Stimulated activated CD4-positive, alpha-beta T cell treated with anti-CD3 and anti-CD28 coated beads, TNF-alpha, amount 100 ng/mL, for 48 hours (primary cell): ENCODE measurements at regions not wholly inside any gene's neighbourhood (a gene's known extent, or its start where the extent isn't known, plus 50 kb on each side); places are given as distances from the start of the nearest gene placed in this dataset.
"Not testable (repeated sequence)": the region's sequence is repeated elsewhere in the genome, so short reads cannot be mapped to it uniquely, and the experiment has no call there.

Experiments
- DNase-seq, 3 donors: peaks; one replicate each; pipeline ENCODE4 v3.0.0-alpha.2; 2020; ENCODE audit warnings: low read depth in 3 of 3

GRCh38 chr4:31016322-31017061 is 296.3 kb downstream of the PCDH7 start:
- DNase-seq = no peak

GRCh38 chr4:31020363-31020762 is 300.2 kb downstream of the PCDH7 start:
- no peak for DNase-seq

- DNase-seq = no peak
Observed at GRCh38 chr4:31021008-31021407, 300.8 kb downstream of the PCDH7 start.

DNA sequence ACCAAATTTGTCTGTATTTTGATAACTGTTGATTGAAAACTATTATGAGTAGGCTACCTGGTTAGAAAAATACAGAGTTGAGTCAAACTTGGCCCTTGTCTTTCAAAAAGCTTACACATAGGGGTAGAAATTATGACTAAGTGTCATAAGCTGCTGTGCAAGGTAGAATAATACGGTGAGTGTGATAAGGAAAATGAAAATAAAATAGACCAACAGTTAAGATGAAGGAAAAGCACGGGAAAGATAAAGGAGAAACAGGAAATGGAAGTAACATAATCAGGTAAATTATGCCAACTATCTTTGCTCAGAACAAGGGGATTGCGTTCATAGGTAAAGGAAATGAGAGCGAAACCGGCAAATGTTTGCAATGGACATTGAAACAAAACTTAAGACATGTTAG is 302.5 kb downstream of the PCDH7 start:
- DNase-seq = no peak

DNA sequence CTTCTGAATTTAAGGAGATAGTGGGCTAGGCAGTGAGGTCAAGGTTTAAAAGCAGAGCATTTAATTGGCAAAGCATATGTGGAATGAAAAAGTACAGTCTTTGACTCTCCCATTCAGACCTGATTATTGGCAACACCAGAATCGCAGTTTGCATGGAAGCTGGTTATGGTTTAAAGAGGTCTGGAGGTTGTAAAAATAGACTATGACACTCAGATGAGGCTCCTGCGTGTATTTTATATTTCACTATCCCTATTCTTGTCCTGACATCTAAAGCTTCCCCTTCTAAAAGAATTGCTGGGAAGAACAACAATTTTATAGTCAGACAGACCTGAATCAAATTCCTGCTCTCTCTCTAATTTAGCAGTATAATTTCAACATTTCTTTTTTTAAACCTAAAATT is 302.9 kb downstream of the PCDH7 start:
- no peak for DNase-seq

GRCh38 chr4:31023742-31024141 is 303.6 kb downstream of the PCDH7 start:
- no peak for DNase-seq

DNA sequence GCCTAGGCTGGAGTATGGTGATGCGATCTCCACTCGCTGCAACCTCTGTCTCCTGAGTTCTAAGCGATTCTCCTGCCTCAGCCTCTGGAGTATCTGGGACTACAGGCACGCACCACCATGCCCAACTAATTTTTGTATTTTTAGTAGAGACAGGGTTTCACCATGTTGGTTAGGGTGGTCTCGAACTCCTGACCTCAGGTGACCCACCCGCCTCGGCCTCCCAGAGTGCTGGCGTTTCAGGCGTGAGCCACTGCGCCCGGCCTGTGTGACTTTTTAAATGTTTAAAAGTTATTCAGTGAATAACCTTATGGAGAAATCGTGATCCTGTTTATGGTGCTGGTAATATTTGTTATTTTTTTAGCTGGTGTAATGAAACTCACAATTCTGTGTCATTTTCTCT is 304.6 kb downstream of the PCDH7 start:
- not testable (repeated sequence) for DNase-seq

DNA sequence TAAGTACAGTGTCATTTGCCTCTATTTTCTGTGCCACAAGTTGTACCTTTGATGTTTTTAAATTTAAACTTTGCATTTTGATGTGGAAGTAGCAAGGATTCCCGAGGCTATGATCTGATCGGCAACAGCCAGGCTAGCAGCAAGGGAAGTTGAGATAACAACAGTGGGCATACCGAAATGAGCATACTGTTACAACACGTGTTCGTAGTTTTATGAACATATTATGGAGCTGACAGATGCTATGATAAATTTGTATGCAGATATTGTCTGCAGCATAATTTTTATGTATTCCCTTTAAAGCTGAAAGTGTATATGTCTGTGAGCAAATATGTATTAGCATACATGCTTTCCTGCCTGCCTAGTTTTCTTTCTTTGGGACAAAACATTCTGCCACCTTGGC is 306.1 kb downstream of the PCDH7 start:
- DNase-seq = no peak

DNA sequence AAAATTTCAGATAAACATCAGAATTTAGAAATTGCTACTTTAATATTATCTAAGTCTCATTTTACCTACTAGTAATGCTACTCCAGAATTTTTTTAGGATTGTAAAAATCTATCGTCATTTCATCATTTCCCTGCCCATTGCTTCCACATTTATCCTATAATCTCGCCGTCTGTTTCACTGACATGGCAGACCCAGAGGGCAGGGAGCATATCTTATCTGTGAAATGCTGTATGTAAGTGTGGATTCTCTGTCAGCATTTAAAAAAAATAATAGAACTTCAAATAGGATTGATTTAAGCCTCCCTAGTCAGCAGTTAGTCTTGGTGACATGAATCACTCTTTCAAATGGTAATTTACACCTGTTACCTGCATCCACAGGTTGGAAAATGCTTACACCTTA is 314.4 kb downstream of the PCDH7 start:
- no peak for DNase-seq

- DNase-seq = no peak
Observed at GRCh38 chr4:31035761-31036160, 315.6 kb downstream of the PCDH7 start.

DNA sequence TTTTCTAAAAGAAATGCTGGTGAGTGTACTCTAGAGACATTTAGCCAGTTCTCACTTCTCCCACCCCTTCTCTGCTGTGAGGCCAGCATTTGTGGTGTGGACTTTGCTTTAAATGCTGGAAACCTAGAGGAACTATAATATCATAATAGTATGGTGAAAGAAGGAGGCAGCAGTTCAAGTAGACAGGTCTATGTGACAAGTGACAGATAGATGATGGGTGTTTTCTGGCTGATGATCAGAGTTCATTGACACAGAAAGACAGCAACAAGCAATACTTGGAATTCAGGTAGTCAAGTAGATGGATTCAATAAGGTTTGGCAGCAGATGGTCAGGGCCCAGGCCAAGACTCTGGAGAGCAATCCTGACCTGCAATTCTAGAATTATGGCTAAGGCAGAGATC is 317.5 kb downstream of the PCDH7 start:
- DNase-seq = no peak

GRCh38 chr4:31039382-31039781 is 319.2 kb downstream of the PCDH7 start:
- no peak for DNase-seq

- no peak for DNase-seq
Observed at GRCh38 chr4:31040106-31040505, 319.9 kb downstream of the PCDH7 start.

DNA sequence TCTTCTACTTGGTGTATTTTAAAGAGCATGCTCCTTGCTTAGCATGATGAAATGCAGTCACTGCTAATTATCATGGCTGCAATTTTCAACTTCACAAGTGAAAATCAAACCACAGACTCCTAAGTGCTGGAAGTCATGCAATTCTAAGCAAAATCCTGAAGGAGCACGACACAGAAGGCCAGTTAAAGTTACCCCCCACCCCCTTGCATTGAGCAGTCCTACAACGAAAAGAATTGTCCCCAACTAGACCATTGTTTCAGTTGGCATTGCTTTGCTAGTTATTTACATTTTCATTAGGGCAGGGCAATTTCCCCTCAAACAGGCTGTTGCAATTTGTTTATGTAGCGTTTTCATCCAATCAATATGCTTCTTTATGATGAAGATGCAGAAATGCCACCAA is 321.2 kb downstream of the PCDH7 start:
- DNase-seq = no peak

DNA sequence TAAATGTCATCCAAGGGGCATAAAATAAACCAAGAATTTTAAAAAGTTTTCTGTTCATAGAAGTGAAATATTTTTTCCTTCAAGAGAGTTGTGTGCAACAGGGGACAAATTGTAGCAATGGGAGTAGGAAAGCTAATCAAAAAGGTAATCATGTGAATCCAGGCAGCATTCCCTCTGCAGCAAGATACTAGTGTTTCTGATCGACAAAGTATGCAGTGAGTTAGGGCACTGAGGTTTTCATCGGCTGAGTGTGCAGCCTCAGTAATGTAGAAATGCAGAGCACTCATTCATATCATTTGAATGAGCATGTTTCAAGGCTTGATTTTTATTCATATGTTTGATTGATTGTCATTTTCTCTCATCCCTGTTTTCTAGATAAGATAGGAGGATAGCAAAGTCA is 321.7 kb downstream of the PCDH7 start:
- no peak for DNase-seq

DNA sequence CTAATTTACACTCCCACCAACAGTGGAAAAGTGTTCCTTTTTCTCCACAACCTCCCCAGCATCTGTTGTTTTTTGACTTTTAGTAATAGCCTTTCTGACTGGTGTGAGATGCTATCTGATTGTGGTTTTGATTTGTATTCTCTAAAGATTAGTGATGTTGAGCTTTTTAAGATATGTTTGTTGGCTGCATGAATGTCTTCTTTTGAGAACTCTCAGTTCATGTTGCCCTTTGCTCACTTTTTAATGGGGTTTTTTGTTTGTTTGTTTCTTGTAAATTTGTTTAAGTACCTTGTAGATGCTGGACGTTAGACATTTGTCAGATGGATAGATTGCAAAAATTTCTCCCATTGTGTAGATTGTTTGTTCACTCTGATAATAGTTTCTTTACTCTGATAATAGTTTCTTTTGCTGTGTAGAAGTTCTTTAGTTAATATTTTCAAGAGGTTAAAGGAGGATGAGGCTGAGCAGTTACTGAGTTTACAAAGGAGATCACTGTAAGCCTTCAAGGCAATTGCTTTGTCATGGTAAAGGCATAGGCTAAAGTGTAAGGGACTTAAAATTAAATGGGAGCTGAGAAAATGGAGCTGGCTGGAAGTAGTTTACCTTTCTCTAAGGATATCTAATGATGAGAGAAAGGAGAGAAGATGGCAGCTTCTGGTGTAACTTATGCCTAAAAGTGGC is 323.4 kb downstream of the PCDH7 start:
- DNase-seq = no peak

- DNase-seq = no peak
Observed at GRCh38 chr4:31045151-31045550, 325.0 kb downstream of the PCDH7 start.

DNA sequence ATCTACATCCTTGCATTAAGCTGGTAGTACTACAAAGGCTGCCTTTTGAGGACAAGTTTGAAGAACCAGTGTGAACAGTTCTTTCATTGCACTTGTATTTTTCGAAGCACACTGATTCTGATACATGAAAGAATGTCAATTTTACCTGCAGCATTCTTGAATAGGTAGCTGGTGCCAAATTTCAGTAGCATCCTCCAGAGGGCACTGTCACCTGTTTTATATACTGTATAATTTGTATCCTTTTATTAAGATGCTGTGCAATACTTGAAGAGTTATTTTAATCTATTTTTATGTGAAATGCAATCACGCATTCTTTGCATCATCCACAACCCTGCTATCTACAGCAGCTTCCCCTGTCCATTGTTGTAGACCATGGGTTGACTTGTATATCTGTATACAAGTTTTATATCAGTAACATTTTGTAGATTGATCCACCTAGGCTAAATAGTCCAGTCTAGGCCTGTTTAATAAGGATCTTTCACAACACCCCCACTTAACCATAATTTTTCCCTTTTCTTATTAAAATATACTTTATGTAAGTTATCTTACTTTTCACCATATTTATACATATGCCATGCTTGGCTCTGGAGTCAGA is 325.7 kb downstream of the PCDH7 start:
- DNase-seq = no peak

GRCh38 chr4:31051151-31051550 is 331.0 kb downstream of the PCDH7 start:
- DNase-seq = no peak

GRCh38 chr4:31051565-31051964 is 331.4 kb downstream of the PCDH7 start:
- no peak for DNase-seq

- no peak for DNase-seq
Observed at GRCh38 chr4:31052519-31052918, 332.4 kb downstream of the PCDH7 start.

- DNase-seq = no peak
Observed at GRCh38 chr4:31053451-31053850, 333.3 kb downstream of the PCDH7 start.

- no peak for DNase-seq
Observed at GRCh38 chr4:31054295-31054694, 334.1 kb downstream of the PCDH7 start.
